Endodermal cell (in vitro differentiated cells): ENCODE measurements at regions not wholly inside any gene's neighbourhood (a gene's known extent, or its start where the extent isn't known, plus 50 kb on each side); places are given as distances from the start of the nearest gene placed in this dataset.

Experiments
- DNase-seq: peaks from one replicate; pipeline ENCODE4 v3.0.0-alpha.2; 2017
- H3K27ac ChIP-seq: 2 replicates; pipeline ENCODE4 v1.5.1; 2013; ENCODE audit warnings: mild to moderate bottlenecking, low read depth, low read length, moderate library complexity
- H3K27me3 ChIP-seq: 2 replicates; pipeline ENCODE4 v1.6.1; 2013; ENCODE audit warnings: mild to moderate bottlenecking, low read length, moderate library complexity; ENCODE audit not compliant: insufficient read depth, control insufficient read depth, poor library complexity, severe bottlenecking
- H3K36me3 ChIP-seq: 2 replicates; pipeline ENCODE4 v1.7.0; 2013; ENCODE audit warnings: mild to moderate bottlenecking, low read length, moderate library complexity; ENCODE audit not compliant: control insufficient read depth, insufficient read depth
- H3K4me1 ChIP-seq: one replicate; pipeline ENCODE4 v1.7.0; 2013; ENCODE audit warnings: low read length; ENCODE audit not compliant: control insufficient read depth, insufficient read depth
- H3K4me3 ChIP-seq: 2 replicates; pipeline ENCODE4 v1.5.1; 2013; ENCODE audit warnings: mild to moderate bottlenecking, low read length, moderate library complexity
- H3K9ac ChIP-seq: 2 replicates; pipeline ENCODE4 v1.6.1; 2013; ENCODE audit warnings: mild to moderate bottlenecking, low read length, moderate library complexity; ENCODE audit not compliant: poor library complexity, severe bottlenecking; ENCODE audit errors: extremely low read depth
- H3K9me3 ChIP-seq: 2 replicates; pipeline ENCODE4 v1.6.1; 2013; ENCODE audit warnings: mild to moderate bottlenecking, low read length, moderate library complexity; ENCODE audit not compliant: control insufficient read depth
- H3K27ac Mint-ChIP-seq: 2 replicates; pipeline ENCODE4 v1.8.0; 2020; ENCODE audit warnings: mixed read lengths
- H3K27me3 Mint-ChIP-seq: 2 replicates; pipeline ENCODE4 v1.8.0; 2021; ENCODE audit warnings: mild to moderate bottlenecking, mixed read lengths; ENCODE audit not compliant: insufficient read depth
- H3K36me3 Mint-ChIP-seq: 2 replicates; pipeline ENCODE4 v1.8.0; 2020; ENCODE audit warnings: low read depth, mixed read lengths
- H3K4me1 Mint-ChIP-seq: 2 replicates; pipeline ENCODE4 v1.8.0; 2020; ENCODE audit warnings: mixed read lengths
- H3K4me3 Mint-ChIP-seq: 2 replicates; pipeline ENCODE4 v1.8.0; 2020; ENCODE audit warnings: mild to moderate bottlenecking, moderate library complexity, mixed read lengths
- H3K9me3 Mint-ChIP-seq: 2 replicates; pipeline ENCODE4 v1.8.0; 2020; ENCODE audit warnings: mild to moderate bottlenecking, mixed read lengths
- WGBS, 2 experiments: methylation state at CpG; one replicate each; pipeline versions ENCODE4 v1.1.5 to v1.1.7; 2013; ENCODE audit warnings: missing lambda C conversion rate in 2 of 2, mixed read lengths in 1 of 2; ENCODE audit not compliant: insufficient coverage in 1 of 2, insufficient read length in 1 of 2; 5-methylcytosine and 5-hydroxymethylcytosine counted together
- TF ChIP-seq, protein P1 (sequence below): fragments of 200-600 bp; sonication (generic); conservative IDR thresholded peaks from 2 replicates; pipeline ENCODE4 v1.5.0; 2021; ENCODE audit warnings: antibody characterized with exemption, mild to moderate bottlenecking

DNA sequence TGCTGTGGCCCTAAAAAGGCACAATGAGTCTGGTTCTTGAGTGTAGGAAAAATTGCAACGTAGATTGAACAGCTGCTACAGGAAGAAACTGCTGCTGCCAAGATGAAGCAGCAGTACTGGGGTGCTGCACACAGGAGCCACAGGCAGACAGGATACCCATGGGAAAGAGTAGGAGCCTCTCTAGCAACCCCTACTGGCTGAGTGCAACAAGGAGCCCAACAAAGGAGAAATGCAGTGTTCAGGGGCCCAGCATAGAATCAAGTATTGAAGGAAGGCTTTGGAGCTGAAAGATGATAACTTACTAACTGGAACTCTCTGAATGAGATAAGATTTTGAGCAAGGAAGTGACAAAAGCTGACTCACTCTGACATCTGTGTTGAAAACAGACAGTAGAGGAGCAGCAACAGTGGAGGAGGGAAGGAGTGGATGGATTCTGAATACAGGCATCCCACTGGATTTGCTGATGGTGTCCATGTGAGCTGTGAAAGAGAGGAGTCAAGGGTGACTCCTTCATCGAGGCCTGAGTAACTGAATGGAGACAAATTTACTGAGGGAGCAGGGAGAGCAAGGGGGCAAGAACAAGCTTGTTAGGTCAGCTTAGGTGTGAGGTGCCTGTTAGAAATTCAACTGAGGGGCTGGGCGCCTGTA is 534.7 kb upstream of the JARID2 start:
- Mint-ChIP-seq H3K27me3 (peaks cover 8% of the 10 kb centered on the region), H3K9me3 (peaks cover 5% of the 10 kb centered on the region), H3K4me1 (peaks cover 23% of the 10 kb centered on the region), H3K36me3 (no peaks in the 10 kb centered on the region), H3K27ac (no peak overlapping the region), H3K4me3 (no peak overlapping the region)
- no peaks in the 10 kb centered on the region for H3K4me1 ChIP-seq
- H3K27ac ChIP-seq: no peak overlapping the region
- H3K9me3 ChIP-seq: no peaks in the 10 kb centered on the region
- peak; percentile 82 for DNase-seq
- H3K9ac ChIP-seq: no peak overlapping the region
- 86 to 100% methylated on average over 1 to 3 of the region's 3 CpGs for WGBS, 2 experiments
- no peak overlapping the region for H3K4me3 ChIP-seq
- no peaks in the 10 kb centered on the region for H3K36me3 ChIP-seq
- TF ChIP-seq, protein P1, sequence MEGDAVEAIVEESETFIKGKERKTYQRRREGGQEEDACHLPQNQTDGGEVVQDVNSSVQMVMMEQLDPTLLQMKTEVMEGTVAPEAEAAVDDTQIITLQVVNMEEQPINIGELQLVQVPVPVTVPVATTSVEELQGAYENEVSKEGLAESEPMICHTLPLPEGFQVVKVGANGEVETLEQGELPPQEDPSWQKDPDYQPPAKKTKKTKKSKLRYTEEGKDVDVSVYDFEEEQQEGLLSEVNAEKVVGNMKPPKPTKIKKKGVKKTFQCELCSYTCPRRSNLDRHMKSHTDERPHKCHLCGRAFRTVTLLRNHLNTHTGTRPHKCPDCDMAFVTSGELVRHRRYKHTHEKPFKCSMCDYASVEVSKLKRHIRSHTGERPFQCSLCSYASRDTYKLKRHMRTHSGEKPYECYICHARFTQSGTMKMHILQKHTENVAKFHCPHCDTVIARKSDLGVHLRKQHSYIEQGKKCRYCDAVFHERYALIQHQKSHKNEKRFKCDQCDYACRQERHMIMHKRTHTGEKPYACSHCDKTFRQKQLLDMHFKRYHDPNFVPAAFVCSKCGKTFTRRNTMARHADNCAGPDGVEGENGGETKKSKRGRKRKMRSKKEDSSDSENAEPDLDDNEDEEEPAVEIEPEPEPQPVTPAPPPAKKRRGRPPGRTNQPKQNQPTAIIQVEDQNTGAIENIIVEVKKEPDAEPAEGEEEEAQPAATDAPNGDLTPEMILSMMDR: peak; percentile 74
- H3K27me3 ChIP-seq: no peaks in the 10 kb centered on the region

DNA sequence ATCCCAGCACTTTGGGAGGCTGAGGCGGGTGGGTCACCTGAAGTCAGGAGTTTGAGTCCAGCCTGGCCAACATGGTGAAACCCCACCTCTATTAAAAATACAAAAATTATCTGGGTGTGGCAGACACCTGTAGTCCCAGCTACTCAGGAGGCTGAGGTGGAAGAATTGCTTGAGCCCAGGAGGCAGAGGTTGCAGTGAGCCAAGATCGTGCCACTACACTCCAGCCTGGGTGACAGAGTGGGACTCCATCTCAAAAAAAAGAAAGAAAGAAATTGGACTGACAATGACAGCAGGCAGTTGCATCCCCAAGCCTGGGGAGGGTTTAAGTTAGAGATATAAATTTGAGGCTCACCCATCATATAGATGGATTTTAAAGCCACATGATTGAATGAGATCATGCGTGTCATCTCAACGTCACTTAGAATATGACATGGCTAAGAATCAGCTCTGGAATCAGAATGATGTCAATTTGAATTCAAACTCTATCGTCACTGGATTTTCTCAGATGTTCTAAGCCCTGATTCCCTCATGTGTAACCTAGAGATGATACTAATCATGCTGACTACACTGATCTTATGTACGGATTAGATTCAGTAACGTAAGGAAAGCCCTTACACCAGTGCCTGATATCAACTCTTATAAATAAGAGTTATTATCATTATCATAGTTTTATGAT is 534.0 kb upstream of the JARID2 start:
- peaks cover 5% of the 10 kb centered on the region for H3K9me3 Mint-ChIP-seq
- Histone ChIP-seq H3K27me3 (no peaks in the 10 kb centered on the region), H3K4me1 (no peaks in the 10 kb centered on the region), H3K27ac (no peak overlapping the region), H3K9me3 (no peaks in the 10 kb centered on the region), H3K9ac (no peak overlapping the region), H3K4me3 (no peak overlapping the region), H3K36me3 (no peaks in the 10 kb centered on the region)
- H3K27ac Mint-ChIP-seq: no peak overlapping the region
- DNase-seq: no peak
- TF ChIP-seq, protein P1: no peak
- H3K4me1 Mint-ChIP-seq: peaks cover 17% of the 10 kb centered on the region
- peaks cover 12% of the 10 kb centered on the region for H3K27me3 Mint-ChIP-seq
- no peak overlapping the region for H3K4me3 Mint-ChIP-seq
- WGBS, 2 experiments: 89 to 97% methylated on average over 4 to 7 of the region's 7 CpGs
- no peaks in the 10 kb centered on the region for H3K36me3 Mint-ChIP-seq

DNA sequence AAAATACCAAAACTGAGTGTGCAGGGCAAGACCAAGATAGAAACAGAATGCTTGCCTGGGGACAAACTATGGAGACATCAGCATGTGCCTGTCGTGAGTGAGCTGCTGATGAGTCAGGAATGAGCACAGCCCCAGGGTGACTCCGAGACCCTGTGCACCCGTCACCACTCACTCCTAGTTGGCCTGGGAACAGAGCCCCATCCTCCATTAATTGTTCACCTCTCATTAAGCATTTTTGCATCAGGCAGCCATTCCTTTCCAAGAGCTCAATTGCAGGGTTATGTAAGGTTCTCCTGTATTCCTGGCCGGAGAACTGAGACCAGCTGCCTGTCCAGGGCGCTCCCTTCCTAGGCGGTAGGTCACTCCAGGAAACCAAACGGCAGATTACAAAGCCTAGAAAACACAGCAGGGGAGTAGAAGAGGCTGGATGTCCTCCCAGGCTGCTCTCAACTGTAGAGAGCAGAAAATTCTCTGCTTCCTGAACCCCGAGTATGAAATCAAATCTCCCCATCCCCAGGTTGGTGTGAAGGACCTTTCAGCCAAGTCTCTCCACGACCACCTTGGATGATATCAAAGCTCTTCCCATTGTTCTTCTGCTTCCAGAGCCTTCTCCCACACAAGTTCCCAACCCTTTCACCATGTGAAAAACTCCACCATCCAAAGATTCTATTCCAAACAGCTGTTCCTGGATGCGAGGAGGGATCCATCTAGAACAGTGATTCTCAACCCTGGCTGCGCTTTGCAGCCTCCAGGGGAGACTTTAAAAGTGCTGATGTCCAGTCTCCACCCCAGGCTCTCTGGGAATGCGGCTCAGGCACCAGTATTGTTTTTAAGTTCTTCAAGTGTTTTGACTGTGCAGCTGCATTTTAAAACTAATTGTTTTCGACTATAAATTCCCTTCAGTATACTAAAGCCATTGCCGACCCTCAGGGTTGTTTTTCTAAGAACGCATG is 532.6 kb upstream of the JARID2 start:
- Mint-ChIP-seq H3K27ac (no peak overlapping the region), H3K4me3 (no peak overlapping the region), H3K36me3 (no peaks in the 10 kb centered on the region), H3K4me1 (peaks cover 8% of the 10 kb centered on the region), H3K27me3 (peaks cover 11% of the 10 kb centered on the region), H3K9me3 (peaks cover 5% of the 10 kb centered on the region)
- no peaks in the 10 kb centered on the region for H3K36me3 ChIP-seq
- TF ChIP-seq, protein P1: no peak
- no peaks in the 10 kb centered on the region for H3K4me1 ChIP-seq
- no peaks in the 10 kb centered on the region for H3K27me3 ChIP-seq
- H3K27ac ChIP-seq: no peak overlapping the region
- DNase-seq: no peak
- no peaks in the 10 kb centered on the region for H3K9me3 ChIP-seq
- WGBS, 2 experiments: 94 to 95% methylated on average over 12 to 15 of the region's 15 CpGs
- no peak overlapping the region for H3K4me3 ChIP-seq
- H3K9ac ChIP-seq: no peak overlapping the region
